Spleen (tissue), 11 donors: ENCODE measurements at regions not wholly inside any gene's neighbourhood (a gene's known extent, or its start where the extent isn't known, plus 50 kb on each side); places are given as distances from the start of the nearest gene placed in this dataset.

Source experiments
- DNase-seq: peaks from one replicate; pipeline ENCODE4 v3.0.0-alpha.2; 2020
- H3K27ac ChIP-seq, 8 donors: fragments of 200-600 bp; sonication (generic) in 7 of 8; 1 replicate in 4 of 8; 2 replicates in 4 of 8; pipeline versions ENCODE4 v1.5.0 to v1.8.0; 2016 to 2021; ENCODE audit warnings: inconsistent platforms in 4 of 8, mild to moderate bottlenecking in 4 of 8, moderate library complexity in 1 of 8
- H3K27me3 ChIP-seq, 7 donors: fragments of 200-600 bp; sonication (generic) in 6 of 7; replicated peaks in 1 of 7; 1 replicate in 4 of 7; 2 replicates in 3 of 7; pipeline versions ENCODE4 v1.5.0 to v1.8.0; 2016 to 2021; ENCODE audit warnings: inconsistent platforms in 3 of 7, mild to moderate bottlenecking in 1 of 7
- H3K36me3 ChIP-seq, 6 donors: fragments of 200-600 bp; sonication (generic) in 5 of 6; 1 replicate in 4 of 6; 2 replicates in 2 of 6; pipeline versions ENCODE4 v1.5.0 to v1.8.0; 2016 to 2021; ENCODE audit warnings: inconsistent platforms in 2 of 6
- H3K4me1 ChIP-seq, 6 donors: fragments of 200-600 bp; sonication (generic) in 5 of 6; 1 replicate in 3 of 6; 2 replicates in 3 of 6; pipeline versions ENCODE4 v1.5.0 to v1.8.0; 2016 to 2021; ENCODE audit warnings: inconsistent platforms in 3 of 6
- H3K4me3 ChIP-seq, 8 donors: fragments of 200-600 bp; sonication (generic) in 7 of 8; 1 replicate in 4 of 8; 2 replicates in 4 of 8; pipeline versions ENCODE4 v1.5.0 to v1.8.0; 2016 to 2021; ENCODE audit warnings: inconsistent platforms in 4 of 8, mild to moderate bottlenecking in 4 of 8, moderate library complexity in 2 of 8
- H3K9me3 ChIP-seq, 8 donors: fragments of 200-600 bp; sonication (generic) in 7 of 8; 1 replicate in 4 of 8; 2 replicates in 4 of 8; pipeline versions ENCODE4 v1.5.0 to v1.8.0; 2016 to 2021; ENCODE audit warnings: inconsistent platforms in 4 of 8
- CTCF ChIP-seq, 11 experiments: fragments of 200-600 bp in 7 of 11; fragments of 450-650 bp in 4 of 11; sonication (generic) in 4 of 11; IDR thresholded peaks in 8 of 11; conservative IDR thresholded peaks in 3 of 11; 1 replicate in 7 of 11; 2 replicates in 4 of 11; pipeline versions ENCODE4 v1.4.0 to v1.8.0; 2016 to 2021; ENCODE audit warnings: antibody characterized with exemption in 11 of 11, inconsistent platforms in 4 of 11, mild to moderate bottlenecking in 1 of 11
- POLR2A ChIP-seq, 3 donors: fragments of 450-650 bp; IDR thresholded peaks; one replicate each; pipeline ENCODE4 v1.5.1; 2017; ENCODE audit warnings: antibody characterized with exemption in 3 of 3, mild to moderate bottlenecking in 1 of 3
- POLR2AphosphoS5 ChIP-seq, 3 donors: sonication (generic); formaldehyde crosslinking; IDR thresholded peaks; one replicate each; pipeline ENCODE4 v1.5.1; 2017; ENCODE audit warnings: antibody characterized with exemption in 3 of 3
- WGBS, 5 donors: extraction: QIAGEN DNeasy Blood & Tissue Kit in 3 of 5; methylation state at CpG; one replicate each; pipeline versions ENCODE4 v1.1.5 to v1.1.7; 2013 to 2018; 5-methylcytosine and 5-hydroxymethylcytosine counted together
- intact Hi-C: fragments of 100-400 bp; cut with DNase I; formaldehyde crosslinking; loops from one replicate; pipeline ENCODE4 v1.15.0; 2023; ENCODE audit warnings: low total_unique reads
- donor health status: healthy with polysubstance abuse.
- donor health status: DM: no; HTN: no; CAD: no; lungs with moderate emphysema.
- donor health status: DM: no; HTN: no; CAD: no.
- donor health status: Bipolar disorder and iron deficiency.
- donor health status: healthy.
- donor health status: DM: no; HTN: no; CAD: no.
- donor health status: DM: yes; HTN: yes; CAD: no.

DNA sequence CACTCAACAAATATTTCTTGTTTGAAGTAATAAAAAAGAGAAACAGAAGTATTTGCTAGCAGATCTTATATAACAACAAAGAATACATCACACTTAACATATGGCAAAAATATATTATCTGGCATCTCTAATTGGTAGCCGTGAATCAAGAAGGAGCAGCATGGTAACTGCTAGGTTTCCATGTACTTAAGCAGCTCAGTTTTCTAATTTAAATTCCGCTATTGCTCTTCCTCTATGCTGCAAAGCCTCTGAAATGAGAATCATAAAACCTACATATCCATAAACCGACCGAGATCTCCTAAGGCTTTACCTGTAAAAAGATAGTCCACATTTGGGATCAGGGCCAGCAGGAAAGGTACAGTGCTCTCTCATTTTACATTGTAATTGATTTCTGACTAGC lies 76.6 kb upstream of the PTPRZ1 start:
- TF ChIP-seq POLR2A (IDR thresholded peaks at IDR 0.05) (no peak), POLR2AphosphoS5 (IDR thresholded peaks at IDR 0.05) (no peak), CTCF (IDR thresholded peaks at IDR 0.05 in 8 of 11, conservative IDR thresholded peaks at IDR 0.05 in 3 of 11) (no peak)
- WGBS, 5 donors, result 83 to 93% (median 89%) methylated on average over 4 of the region's 4 CpGs
- H3K36me3 ChIP-seq, result no peaks in the 10 kb centered on the region
- DNase-seq, result no peak
- H3K4me3 ChIP-seq, result no peak overlapping the region
- no peaks in the 10 kb centered on the region for H3K9me3 ChIP-seq
- H3K27me3 ChIP-seq, result no peaks in the 10 kb centered on the region
- intact Hi-C loops, result no loop called here
- no peak overlapping the region for H3K27ac ChIP-seq
- no peaks in the 10 kb centered on the region for H3K4me1 ChIP-seq

DNA sequence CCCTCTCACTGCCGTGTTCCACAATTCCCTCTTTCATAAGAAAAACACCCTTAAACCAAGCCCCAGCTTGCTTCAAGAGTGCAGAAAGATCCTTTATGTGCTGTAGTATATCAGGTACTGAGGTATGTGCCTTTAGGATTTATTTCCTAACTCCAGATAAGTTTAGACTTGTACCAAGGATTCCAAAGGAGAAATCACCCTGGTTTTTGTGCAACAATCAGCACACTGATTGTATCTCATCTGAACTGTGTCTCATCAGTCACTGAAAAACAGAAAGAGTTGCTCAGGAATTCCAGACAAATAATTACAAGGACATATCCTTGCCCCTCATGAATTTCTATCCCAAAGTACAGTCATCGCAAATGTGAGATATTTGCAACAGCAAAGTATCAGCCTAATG lies 77.2 kb upstream of the PTPRZ1 start:
- Histone ChIP-seq H3K4me3 (no peak overlapping the region), H3K36me3 (no peaks in the 10 kb centered on the region), H3K9me3 (no peaks in the 10 kb centered on the region), H3K4me1 (no peaks in the 10 kb centered on the region), H3K27me3 (no peaks in the 10 kb centered on the region), H3K27ac (no peak overlapping the region)
- 87 to 95% (median 92%) methylated on average over 2 of the region's 2 CpGs for WGBS, 5 donors
- no peak for DNase-seq
- no peak for TF ChIP-seq POLR2AphosphoS5 (IDR thresholded peaks at IDR 0.05)
- no peak for TF ChIP-seq CTCF (IDR thresholded peaks at IDR 0.05 in 8 of 11, conservative IDR thresholded peaks at IDR 0.05 in 3 of 11)
- no peak for TF ChIP-seq POLR2A (IDR thresholded peaks at IDR 0.05)
- intact Hi-C loops, result no loop called here

GRCh38 chr7:121793716-121794115 lies 79.2 kb upstream of the PTPRZ1 start:
- TF ChIP-seq POLR2A (IDR thresholded peaks at IDR 0.05) (no peak), POLR2AphosphoS5 (IDR thresholded peaks at IDR 0.05) (no peak), CTCF (IDR thresholded peaks at IDR 0.05 in 8 of 11, conservative IDR thresholded peaks at IDR 0.05 in 3 of 11) (no peak)
- 61 to 84% (median 73%) methylated on average over 5 of the region's 5 CpGs for WGBS, 5 donors
- intact Hi-C loops, result no loop called here

GRCh38 chr7:121777672-121778071 lies 95.3 kb upstream of the PTPRZ1 start:
- WGBS, 5 donors, result 44 to 57% (median 52%) methylated on average over 3 of the region's 3 CpGs
- H3K36me3 ChIP-seq, result no peaks in the 10 kb centered on the region
- H3K27ac ChIP-seq, result no peak overlapping the region
- no peaks in the 10 kb centered on the region for H3K9me3 ChIP-seq
- no peak overlapping the region for H3K4me3 ChIP-seq
- no peaks in the 10 kb centered on the region for H3K4me1 ChIP-seq
- TF ChIP-seq POLR2A (IDR thresholded peaks at IDR 0.05) (no peak), POLR2AphosphoS5 (IDR thresholded peaks at IDR 0.05) (no peak), CTCF (IDR thresholded peaks at IDR 0.05 in 8 of 11, conservative IDR thresholded peaks at IDR 0.05 in 3 of 11) (no peak)
- H3K27me3 ChIP-seq, result no peaks in the 10 kb centered on the region
- intact Hi-C loops, result no loop called here
- no peak for DNase-seq

More at GRCh38 chr7:121793716-121794115, 79.2 kb upstream of the PTPRZ1 start:
- Histone ChIP-seq H3K9me3 (peaks cover 0 to 7% (median 0%) of the 10 kb centered on the region in 8 donors), H3K4me3 (no peak overlapping the region), H3K27me3 (no peaks in the 10 kb centered on the region), H3K4me1 (no peaks in the 10 kb centered on the region), H3K27ac (no peak overlapping the region), H3K36me3 (no peaks in the 10 kb centered on the region)
- DNase-seq, result no peak
